Left forelimb (tissue), 1 donor: ENCODE measurements at regions not wholly inside any gene's neighbourhood (a gene's known extent, or its start where the extent isn't known, plus 50 kb on each side); places are given as distances from the start of the nearest gene placed in this dataset.

ENCODE experiments used
- DNase-seq: peaks from one replicate; pipeline ENCODE4 v3.0.0-alpha.2; 2018; ENCODE audit warnings: low spot score

- no peak for DNase-seq
These were observed 50.2 kb upstream of the NSMCE3 start for GRCh38 chr15:29319823-29320222.
